ENCODE measurements at regions not wholly inside any gene's neighbourhood (a gene's known extent, or its start where the extent isn't known, plus 50 kb on each side); places are given as distances from the start of the nearest gene placed in this dataset.

DNA sequence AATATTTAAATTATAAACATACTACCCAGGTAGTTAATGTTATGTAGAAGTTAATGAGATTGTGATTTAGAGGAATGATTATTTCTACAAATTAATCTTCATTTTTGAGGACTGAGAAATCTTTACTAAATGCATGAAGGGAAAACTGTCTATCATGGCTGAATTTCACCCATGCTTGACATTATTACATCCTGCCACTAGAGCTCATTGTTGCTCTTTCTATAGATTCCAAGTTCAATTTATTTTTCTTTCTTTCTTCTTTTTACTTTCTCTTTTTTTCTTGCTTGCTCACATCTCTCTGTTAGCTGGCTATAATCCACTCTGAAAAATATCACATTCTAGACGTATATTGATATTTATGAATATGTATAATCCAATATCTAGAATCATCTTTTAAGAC lies 505.0 kb upstream of the KLHL1 start:
- no peak for TF ChIP-seq GATA3 (IDR thresholded peaks at IDR 0.05; ENCODE audit: low read depth, low read length)
- no peak for TF ChIP-seq GATA2 (IDR thresholded peaks at IDR 0.05; ENCODE audit: low read depth, low read length)
